Smooth muscle cell (in vitro differentiated cells): ENCODE measurements at regions not wholly inside any gene's neighbourhood (a gene's known extent, or its start where the extent isn't known, plus 50 kb on each side); places are given as distances from the start of the nearest gene placed in this dataset.
"Not testable (repeated sequence)": the region's sequence is repeated elsewhere in the genome, so short reads cannot be mapped to it uniquely, and the experiment has no call there.

Experiments
- DNase-seq: peaks from one replicate; lab custom pipeline; 2025; ENCODE audit not compliant: unreplicated experiment; lab: John Stamatoyannopoulos, UW
- H2AFZ ChIP-seq: fragments of 200-600 bp; sonication (generic); 2 replicates; pipeline ENCODE4 v1.6.0; 2016; ENCODE audit warnings: antibody characterized with exemption, low read depth, mild to moderate bottlenecking
- H3F3A ChIP-seq: fragments of 200-600 bp; sonication (generic); 2 replicates; pipeline ENCODE4 v1.6.0; 2017; ENCODE audit warnings: antibody characterized with exemption, low read depth
- H3K27ac ChIP-seq: fragments of 200-600 bp; sonication (generic); 2 replicates; pipeline ENCODE4 v1.5.1; 2016; ENCODE audit warnings: low read depth, mild to moderate bottlenecking
- H3K27me3 ChIP-seq: fragments of 200-600 bp; sonication (generic); 2 replicates; pipeline ENCODE4 v1.6.1; 2016; ENCODE audit warnings: low read depth, mild to moderate bottlenecking
- H3K36me3 ChIP-seq: fragments of 200-600 bp; sonication (generic); 2 replicates; pipeline ENCODE4 v1.5.1; 2016; ENCODE audit warnings: low read depth
- H3K4me1 ChIP-seq: fragments of 200-600 bp; sonication (generic); 2 replicates; pipeline ENCODE4 v1.5.1; 2016; ENCODE audit warnings: low read depth
- H3K4me2 ChIP-seq: fragments of 200-600 bp; sonication (generic); 2 replicates; pipeline ENCODE4 v1.6.0; 2016; ENCODE audit warnings: mild to moderate bottlenecking
- H3K4me3 ChIP-seq: fragments of 200-600 bp; sonication (generic); 2 replicates; pipeline ENCODE4 v1.5.1; 2016; ENCODE audit warnings: mild to moderate bottlenecking
- H3K79me2 ChIP-seq: fragments of 200-600 bp; sonication (generic); 2 replicates; pipeline ENCODE4 v1.6.0; 2016; ENCODE audit warnings: low read depth, mild to moderate bottlenecking
- H3K9ac ChIP-seq: fragments of 200-600 bp; sonication (generic); 2 replicates; pipeline ENCODE4 v1.6.0; 2016; ENCODE audit warnings: low read depth
- H3K9me3 ChIP-seq: fragments of 200-600 bp; sonication (generic); replicated peaks from 2 replicates; pipeline ENCODE4 v1.5.1; 2016; ENCODE audit warnings: low read depth
- H4K20me1 ChIP-seq: fragments of 200-600 bp; sonication (generic); 2 replicates; pipeline ENCODE4 v1.6.0; 2016; ENCODE audit warnings: low read depth
- WGBS: methylation state at CpG from one replicate; pipeline ENCODE4 v1.1.7; 2016; ENCODE audit warnings: low lambda C conversion rate; 5-methylcytosine and 5-hydroxymethylcytosine counted together
- TF ChIP-seq, protein P1 (sequence below): fragments of 200-600 bp; sonication (generic); IDR thresholded peaks from 2 replicates; pipeline ENCODE4 v1.5.1; 2017; ENCODE audit warnings: borderline replicate concordance, mild to moderate bottlenecking, antibody characterized with exemption; ENCODE audit not compliant: insufficient read depth, poor library complexity, severe bottlenecking

DNA sequence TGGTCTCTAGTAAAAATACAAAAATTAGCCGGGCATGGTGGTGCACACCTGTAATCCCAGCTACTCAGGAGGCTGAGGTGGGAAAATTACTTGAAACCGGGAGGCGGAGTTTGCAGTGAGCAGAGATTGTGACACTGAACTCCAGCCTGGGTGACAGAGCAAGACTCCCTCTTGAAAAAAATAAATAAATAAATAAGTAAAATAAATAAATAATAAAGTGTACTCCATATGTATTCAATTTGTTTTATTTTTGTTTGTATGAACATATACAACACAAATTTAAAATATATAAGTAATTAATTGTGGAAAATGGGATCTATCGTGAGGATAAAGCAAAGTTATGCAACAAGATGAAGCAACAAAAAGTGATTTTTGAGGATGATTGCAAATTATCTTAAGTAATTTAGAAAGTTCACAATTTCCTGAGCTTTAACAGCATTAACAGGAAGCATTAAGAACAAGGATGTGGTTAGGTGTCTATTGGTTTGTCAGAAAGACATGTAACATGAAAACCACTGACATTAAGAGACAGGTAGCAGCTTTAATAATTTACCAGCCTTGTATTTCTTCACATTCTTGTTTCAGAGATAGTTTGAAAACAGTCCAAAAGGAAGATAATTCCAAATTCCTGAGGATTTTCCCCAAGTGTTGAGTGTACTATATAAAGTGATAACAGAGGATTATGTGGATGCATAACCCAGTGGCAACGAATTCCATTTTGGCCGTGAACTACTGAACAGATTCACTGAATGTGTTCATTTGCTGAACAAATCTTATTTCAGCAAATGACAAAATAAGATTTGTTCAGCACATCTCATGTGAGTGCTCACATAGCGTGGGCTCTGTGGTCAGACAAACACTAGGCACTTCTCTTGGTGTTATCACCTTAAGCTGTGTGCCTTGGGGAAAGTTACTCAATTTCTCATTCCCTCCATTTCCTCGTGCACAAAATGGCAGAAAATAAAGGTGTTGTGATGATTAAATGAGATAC lies 68.6 kb upstream of the RESF1 start:
- Histone ChIP-seq H3K27ac (no peak overlapping the region), H3K4me3 (no peak overlapping the region), H3K9me3 (no peaks in the 10 kb centered on the region), H3K79me2 (no peaks in the 10 kb centered on the region), H3K4me2 (peak overlapping the region; percentile 12), H3K36me3 (no peaks in the 10 kb centered on the region), H4K20me1 (no peaks in the 10 kb centered on the region), H3K27me3 (no peaks in the 10 kb centered on the region), H2AFZ (no peak overlapping the region), H3K4me1 (no peaks in the 10 kb centered on the region), H3K9ac (no peak overlapping the region), H3F3A (peaks cover 9% of the 10 kb centered on the region)
- no peak for DNase-seq
- TF ChIP-seq, protein P1, sequence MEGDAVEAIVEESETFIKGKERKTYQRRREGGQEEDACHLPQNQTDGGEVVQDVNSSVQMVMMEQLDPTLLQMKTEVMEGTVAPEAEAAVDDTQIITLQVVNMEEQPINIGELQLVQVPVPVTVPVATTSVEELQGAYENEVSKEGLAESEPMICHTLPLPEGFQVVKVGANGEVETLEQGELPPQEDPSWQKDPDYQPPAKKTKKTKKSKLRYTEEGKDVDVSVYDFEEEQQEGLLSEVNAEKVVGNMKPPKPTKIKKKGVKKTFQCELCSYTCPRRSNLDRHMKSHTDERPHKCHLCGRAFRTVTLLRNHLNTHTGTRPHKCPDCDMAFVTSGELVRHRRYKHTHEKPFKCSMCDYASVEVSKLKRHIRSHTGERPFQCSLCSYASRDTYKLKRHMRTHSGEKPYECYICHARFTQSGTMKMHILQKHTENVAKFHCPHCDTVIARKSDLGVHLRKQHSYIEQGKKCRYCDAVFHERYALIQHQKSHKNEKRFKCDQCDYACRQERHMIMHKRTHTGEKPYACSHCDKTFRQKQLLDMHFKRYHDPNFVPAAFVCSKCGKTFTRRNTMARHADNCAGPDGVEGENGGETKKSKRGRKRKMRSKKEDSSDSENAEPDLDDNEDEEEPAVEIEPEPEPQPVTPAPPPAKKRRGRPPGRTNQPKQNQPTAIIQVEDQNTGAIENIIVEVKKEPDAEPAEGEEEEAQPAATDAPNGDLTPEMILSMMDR, result no peak
- 59% methylated on average over 8 of the region's 8 CpGs for WGBS

- no peak overlapping the region for H3K27ac ChIP-seq
- no peak for DNase-seq
- H3K4me1 ChIP-seq, result no peaks in the 10 kb centered on the region
- no peak overlapping the region for H3K4me3 ChIP-seq
- H3K4me2 ChIP-seq, result no peak overlapping the region
- no peaks in the 10 kb centered on the region for H4K20me1 ChIP-seq
- no peaks in the 10 kb centered on the region for H3K9me3 ChIP-seq
- no peaks in the 10 kb centered on the region for H3K27me3 ChIP-seq
- H3K9ac ChIP-seq, result no peak overlapping the region
- H3K79me2 ChIP-seq, result no peaks in the 10 kb centered on the region
- TF ChIP-seq, protein P1, result no peak
- peaks cover 9% of the 10 kb centered on the region for H3F3A ChIP-seq
- no peak overlapping the region for H2AFZ ChIP-seq
- no peaks in the 10 kb centered on the region for H3K36me3 ChIP-seq
- 65% methylated on average over 2 of the region's 2 CpGs for WGBS
Measured at GRCh38 chr12:31887109-31887811, 72.0 kb upstream of the RESF1 start.

GRCh38 chr12:31882682-31883081 lies 76.5 kb upstream of the RESF1 start:
- WGBS, result 94% methylated on average over 6 of the region's 6 CpGs
- not testable (repeated sequence) for H3K4me3 ChIP-seq, H3K27ac ChIP-seq

DNA sequence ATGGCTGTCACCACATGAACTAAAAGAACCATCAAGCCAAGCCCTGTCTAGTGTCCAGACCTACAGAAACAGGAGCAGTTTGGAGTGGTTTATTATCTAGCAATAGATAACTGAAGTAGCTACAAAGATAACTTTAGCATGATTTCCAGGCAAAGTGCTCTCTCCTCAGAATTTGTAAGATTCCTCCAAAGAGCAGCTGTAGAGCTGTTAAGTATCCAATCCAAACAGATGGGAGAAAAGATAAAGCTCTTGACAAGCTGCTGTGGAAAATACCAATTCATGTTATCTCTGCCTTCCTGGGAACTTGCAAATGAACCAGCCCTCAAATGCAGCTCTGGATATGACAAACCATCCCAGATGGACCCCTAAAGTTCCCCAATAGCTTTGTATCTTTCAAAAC lies 78.9 kb upstream of the RESF1 start:
- TF ChIP-seq, protein P1, result no peak
- H4K20me1 ChIP-seq, result no peaks in the 10 kb centered on the region
- H2AFZ ChIP-seq, result no peak overlapping the region
- H3F3A ChIP-seq, result no peaks in the 10 kb centered on the region
- no peaks in the 10 kb centered on the region for H3K36me3 ChIP-seq
- H3K9ac ChIP-seq, result no peak overlapping the region
- no peak overlapping the region for H3K27ac ChIP-seq
- DNase-seq, result no peak
- H3K4me3 ChIP-seq, result no peak overlapping the region
- H3K9me3 ChIP-seq, result no peaks in the 10 kb centered on the region
- H3K79me2 ChIP-seq, result no peaks in the 10 kb centered on the region
- no peaks in the 10 kb centered on the region for H3K4me1 ChIP-seq
- H3K27me3 ChIP-seq, result no peaks in the 10 kb centered on the region
- H3K4me2 ChIP-seq, result no peak overlapping the region

More at GRCh38 chr12:31882682-31883081, 76.5 kb upstream of the RESF1 start:
- not testable (repeated sequence) for H3K9me3 ChIP-seq, H3K27me3 ChIP-seq, H3K79me2 ChIP-seq, H3K4me2 ChIP-seq, H3K4me1 ChIP-seq, H2AFZ ChIP-seq, H3K36me3 ChIP-seq, H3K9ac ChIP-seq, H3F3A ChIP-seq, H4K20me1 ChIP-seq, DNase-seq
